ENCODE measurements at regions not wholly inside any gene's neighbourhood (a gene's known extent, or its start where the extent isn't known, plus 50 kb on each side); places are given as distances from the start of the nearest gene placed in this dataset.

GRCh38 chr16:35221482-35222185 is 1762.2 kb downstream of the TP53TG3F start:
- DNase-seq (ENCODE audit: low read depth): no peak
- no peaks in the 10 kb centered on the region for H3K36me3 ChIP-seq (ENCODE audit: control insufficient read depth, insufficient read depth, low read length)
- TF ChIP-seq CTCF (IDR thresholded peaks at IDR 0.05; ENCODE audit: insufficient read depth, low read depth, low read length): no peak
- ChIA-PET POLR2A (no interaction called here), CTCF (no interaction called here)
- H3K4me3 ChIP-seq (ENCODE audit: low read depth, low read length): no peak overlapping the region
- no peaks in the 10 kb centered on the region for H3K27me3 ChIP-seq (ENCODE audit: control insufficient read depth, insufficient read depth, low read length)

DNA sequence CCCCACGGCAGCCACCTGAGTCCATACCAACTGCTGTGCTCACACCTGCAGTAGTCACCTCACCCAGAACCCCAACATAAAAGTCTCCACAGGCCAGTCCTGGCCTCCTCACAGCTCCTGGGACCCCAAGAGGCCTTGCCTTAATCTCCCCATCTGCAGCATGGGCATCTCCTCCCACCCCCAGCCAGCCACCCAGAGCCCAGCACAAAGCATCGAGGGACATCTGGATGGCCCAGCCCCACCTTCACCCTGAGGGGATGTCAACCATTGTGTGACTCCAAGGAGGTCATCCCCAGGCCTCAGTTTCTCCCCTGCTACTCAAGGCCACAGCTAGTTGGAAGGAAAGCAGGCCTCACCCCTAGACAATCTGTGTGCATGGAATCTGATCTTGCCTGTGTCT is 1775.3 kb downstream of the TP53TG3F start:
- no peaks in the 10 kb centered on the region for H3K27me3 ChIP-seq (ENCODE audit: control insufficient read depth, insufficient read depth, low read length)
- TF ChIP-seq CTCF (IDR thresholded peaks at IDR 0.05; ENCODE audit: insufficient read depth, low read depth, low read length): no peak
- no peak for DNase-seq (ENCODE audit: low read depth)
- H3K4me3 ChIP-seq (ENCODE audit: low read depth, low read length): no peak overlapping the region
- H3K36me3 ChIP-seq (ENCODE audit: control insufficient read depth, insufficient read depth, low read length): no peaks in the 10 kb centered on the region
- POLR2A ChIA-PET: no interaction called here
- CTCF ChIA-PET: no interaction called here

- POLR2A ChIA-PET: no interaction called here
- H3K27me3 ChIP-seq (ENCODE audit: control insufficient read depth, insufficient read depth, low read length): no peaks in the 10 kb centered on the region
- DNase-seq (ENCODE audit: low read depth): no peak
- H3K4me3 ChIP-seq (ENCODE audit: low read depth, low read length): no peak overlapping the region
- no peaks in the 10 kb centered on the region for H3K36me3 ChIP-seq (ENCODE audit: control insufficient read depth, insufficient read depth, low read length)
- no peak for TF ChIP-seq CTCF (IDR thresholded peaks at IDR 0.05; ENCODE audit: insufficient read depth, low read depth, low read length)
- CTCF ChIA-PET: interaction anchor here (0.8 kb wide), 1 partner anchor 18 kb away, joined by 4 read pairs; no protein-coding TSS in a partner anchor
Observed at GRCh38 chr16:35239561-35239960, 1780.1 kb downstream of the TP53TG3F start.

DNA sequence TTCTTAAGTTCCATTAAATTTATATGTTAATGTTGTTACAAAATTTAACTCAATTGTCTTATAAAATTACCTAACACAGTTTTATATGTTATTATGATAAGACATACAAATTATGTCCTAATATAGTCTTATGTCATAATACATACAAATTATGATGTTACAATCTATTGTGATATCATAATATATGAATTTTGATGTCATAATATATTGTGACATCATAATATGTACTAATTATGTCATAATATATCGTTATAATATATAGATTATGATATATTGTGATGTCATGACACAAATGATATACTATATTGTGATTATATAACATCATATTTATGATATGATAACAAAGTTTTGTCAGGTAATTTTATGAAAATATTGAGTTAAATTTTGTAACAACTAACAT is 1789.6 kb downstream of the TP53TG3F start:
- Histone ChIP-seq H3K4me3 (ENCODE audit: low read depth, low read length) (no peak overlapping the region), H3K36me3 (ENCODE audit: control insufficient read depth, insufficient read depth, low read length) (no peaks in the 10 kb centered on the region), H3K27me3 (ENCODE audit: control insufficient read depth, insufficient read depth, low read length) (no peaks in the 10 kb centered on the region)
- DNase-seq (ENCODE audit: low read depth): no peak
- ChIA-PET POLR2A (no interaction called here), CTCF (no interaction called here)
- no peak for TF ChIP-seq CTCF (IDR thresholded peaks at IDR 0.05; ENCODE audit: insufficient read depth, low read depth, low read length)

DNA sequence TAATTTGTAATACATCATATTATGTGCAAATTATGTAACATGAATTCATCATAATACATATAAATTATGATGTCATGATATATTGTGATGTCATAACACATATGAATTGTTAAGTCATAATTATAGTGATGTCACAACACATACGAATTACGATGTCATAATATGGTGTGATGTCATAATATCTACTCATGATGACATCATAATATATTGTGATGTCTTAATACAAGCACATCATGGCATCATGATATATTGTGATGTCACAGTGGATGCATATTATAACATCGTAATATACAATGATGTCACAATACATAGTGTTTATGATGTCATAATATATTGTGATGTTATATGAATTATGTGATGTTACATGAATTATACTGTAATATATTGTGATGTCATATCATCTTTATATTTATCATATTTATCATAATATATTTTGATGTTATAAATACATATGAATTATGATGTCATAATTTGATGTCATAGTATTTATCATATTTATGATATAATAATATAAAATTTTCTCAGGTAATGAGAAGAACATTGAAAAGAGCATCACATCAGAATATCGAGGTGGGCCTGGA is 1793.0 kb downstream of the TP53TG3F start:
- ChIA-PET CTCF (no interaction called here), POLR2A (no interaction called here)
- Histone ChIP-seq H3K36me3 (ENCODE audit: control insufficient read depth, insufficient read depth, low read length) (no peaks in the 10 kb centered on the region), H3K27me3 (ENCODE audit: control insufficient read depth, insufficient read depth, low read length) (no peaks in the 10 kb centered on the region), H3K4me3 (ENCODE audit: low read depth, low read length) (no peak overlapping the region)
- DNase-seq (ENCODE audit: low read depth): no peak
- no peak for TF ChIP-seq CTCF (IDR thresholded peaks at IDR 0.05; ENCODE audit: insufficient read depth, low read depth, low read length)
